CD14-positive monocyte (primary cell): ENCODE measurements at regions not wholly inside any gene's neighbourhood (a gene's known extent, or its start where the extent isn't known, plus 50 kb on each side); places are given as distances from the start of the nearest gene placed in this dataset.

Experiments used
- DNase-seq, 3 donors: peaks; one replicate each; pipeline ENCODE4 v3.0.0-alpha.2; 2011 to 2022
- H2AFZ ChIP-seq: 2 replicates; pipeline ENCODE4 v1.6.0; 2012; ENCODE audit warnings: mild to moderate bottlenecking, low read depth, low read length, inconsistent platforms; ENCODE audit not compliant: insufficient read depth, poor library complexity, severe bottlenecking
- H3K27ac ChIP-seq, 2 donors: 1 replicate in 1 of 2; 2 replicates in 1 of 2; pipeline ENCODE4 v1.5.1; 2012 to 2013; ENCODE audit warnings: low read length in 2 of 2, control low read depth in 1 of 2, inconsistent platforms in 1 of 2, low read depth in 1 of 2, mild to moderate bottlenecking in 1 of 2
- H3K27me3 ChIP-seq, 2 donors: one replicate each; pipeline versions ENCODE4 v1.6.0 to v1.6.1; 2011 to 2013; ENCODE audit warnings: low read length in 2 of 2; ENCODE audit not compliant: control insufficient read depth in 2 of 2, insufficient read depth in 2 of 2
- H3K36me3 ChIP-seq, 2 donors: replicated peaks in 1 of 2; 1 replicate in 1 of 2; 2 replicates in 1 of 2; pipeline versions ENCODE4 v1.5.1 to v1.6.1; 2012 to 2013; ENCODE audit warnings: low read length in 2 of 2, control low read depth in 1 of 2, inconsistent platforms in 1 of 2, mild to moderate bottlenecking in 1 of 2; ENCODE audit not compliant: insufficient read depth in 2 of 2, control insufficient read depth in 1 of 2
- H3K4me1 ChIP-seq, 2 donors: 1 replicate in 1 of 2; 2 replicates in 1 of 2; pipeline versions ENCODE4 v1.5.1 to v1.6.1; 2012 to 2013; ENCODE audit warnings: low read length in 2 of 2, control low read depth in 1 of 2, inconsistent platforms in 1 of 2, mild to moderate bottlenecking in 1 of 2, moderate library complexity in 1 of 2; ENCODE audit not compliant: insufficient read depth in 2 of 2, control insufficient read depth in 1 of 2
- H3K4me2 ChIP-seq: replicated peaks from 2 replicates; pipeline ENCODE3; 2012; ENCODE audit warnings: low read length, moderate library complexity, mild to moderate bottlenecking; ENCODE audit not compliant: poor library complexity, severe bottlenecking; ENCODE audit errors: extremely low read depth
- H3K4me3 ChIP-seq, 3 experiments: fragments of 200-600 bp in 1 of 3; sonication (generic) in 1 of 3; replicated peaks in 1 of 3; 1 replicate in 2 of 3; 2 replicates in 1 of 3; pipeline ENCODE4 v1.5.1; 2011 to 2013; ENCODE audit warnings: low read length in 3 of 3, mild to moderate bottlenecking in 3 of 3, control low read depth in 2 of 3, low read depth in 2 of 3, inconsistent platforms in 1 of 3, moderate library complexity in 1 of 3
- H3K79me2 ChIP-seq: 2 replicates; pipeline ENCODE4 v1.6.0; 2012; ENCODE audit warnings: mild to moderate bottlenecking, control low read depth, inconsistent platforms, low read length, moderate library complexity; ENCODE audit not compliant: insufficient read depth
- H3K9ac ChIP-seq: 2 replicates; pipeline ENCODE4 v1.6.0; 2017; ENCODE audit warnings: low read length, mild to moderate bottlenecking; ENCODE audit not compliant: insufficient read depth, poor library complexity, severe bottlenecking
- H3K9me3 ChIP-seq, 2 donors: replicated peaks in 1 of 2; 1 replicate in 1 of 2; 2 replicates in 1 of 2; pipeline versions ENCODE4 v1.5.1 to v1.6.1; 2012 to 2013; ENCODE audit warnings: low read length in 2 of 2, control low read depth in 1 of 2; ENCODE audit not compliant: control insufficient read depth in 1 of 2, insufficient read depth in 1 of 2
- H4K20me1 ChIP-seq: 2 replicates; pipeline ENCODE4 v1.6.0; 2012; ENCODE audit warnings: mild to moderate bottlenecking, low read length, control low read depth, moderate library complexity; ENCODE audit not compliant: insufficient read depth
- H3K27ac Mint-ChIP-seq, 7 donors: one replicate each; pipeline ENCODE4 v1.8.0; 2020; ENCODE audit warnings: mild to moderate bottlenecking in 7 of 7, mixed read lengths in 7 of 7, moderate library complexity in 6 of 7, inconsistent platforms in 2 of 7
- H3K27me3 Mint-ChIP-seq, 3 donors: one replicate each; pipeline ENCODE4 v1.8.0; 2021 to 2022; ENCODE audit warnings: low read depth in 3 of 3, mild to moderate bottlenecking in 3 of 3, mixed read lengths in 3 of 3, moderate library complexity in 3 of 3, inconsistent platforms in 1 of 3
- H3K36me3 Mint-ChIP-seq, 2 donors: one replicate each; pipeline ENCODE4 v1.8.0; 2020; ENCODE audit warnings: mixed read lengths in 2 of 2, inconsistent platforms in 1 of 2, mild to moderate bottlenecking in 1 of 2
- H3K4me1 Mint-ChIP-seq: one replicate; pipeline ENCODE4 v1.8.0; 2020; ENCODE audit warnings: mild to moderate bottlenecking, mixed read lengths
- H3K4me3 Mint-ChIP-seq, 2 donors: one replicate each; pipeline ENCODE4 v1.8.0; 2020; ENCODE audit warnings: mild to moderate bottlenecking in 2 of 2, mixed read lengths in 2 of 2, moderate library complexity in 1 of 2
- H3K9me3 Mint-ChIP-seq, 7 donors: one replicate each; pipeline ENCODE4 v1.8.0; 2020 to 2022; ENCODE audit warnings: mixed read lengths in 7 of 7, mild to moderate bottlenecking in 6 of 7, moderate library complexity in 6 of 7, inconsistent platforms in 2 of 7
- CTCF ChIP-seq: fragments of 200-600 bp; IDR thresholded peaks from one replicate; pipeline ENCODE4 v1.8.0; 2022; ENCODE audit warnings: antibody characterized with exemption, mild to moderate bottlenecking
- WGBS: methylation state at CpG from one replicate; pipeline ENCODE4 v1.1.5; 2013; ENCODE audit warnings: missing lambda C conversion rate; ENCODE audit not compliant: insufficient coverage; 5-methylcytosine and 5-hydroxymethylcytosine counted together
- intact Hi-C, 2 donors: fragments of 100-400 bp; cut with micrococcal nuclease; formaldehyde crosslinking; loops; one replicate each; pipeline versions ENCODE4 v1.15.0 to v1.15.1; 2023

GRCh38 chr2:52745144-52745543 lies 1022.5 kb upstream of the CHAC2 start:
- intact Hi-C loops = no loop called here
- no peak overlapping the region for H2AFZ ChIP-seq
- TF ChIP-seq CTCF = no peak
- no peaks in the 10 kb centered on the region for H3K36me3 ChIP-seq
- peaks cover 11 to 17% of the 10 kb centered on the region in 2 donors for H3K9me3 ChIP-seq
- no peaks in the 10 kb centered on the region for H4K20me1 ChIP-seq
- Mint-ChIP-seq H3K36me3 (no peaks in the 10 kb centered on the region), H3K27me3 (no peaks in the 10 kb centered on the region), H3K9me3 (peaks cover 0 to 15% (median 5%) of the 10 kb centered on the region in 7 donors), H3K4me3 (no peak overlapping the region), H3K4me1 (no peaks in the 10 kb centered on the region), H3K27ac (no peak overlapping the region)
- no peaks in the 10 kb centered on the region for H3K4me1 ChIP-seq
- H3K27ac ChIP-seq = no peak overlapping the region
- no peak overlapping the region for H3K4me3 ChIP-seq
- no peak overlapping the region for H3K9ac ChIP-seq
- H3K79me2 ChIP-seq = no peaks in the 10 kb centered on the region
- no peaks in the 10 kb centered on the region for H3K27me3 ChIP-seq
- H3K4me2 ChIP-seq = no peak overlapping the region
- no peak for DNase-seq
- WGBS = no CpG with 5 or more reads among the region's 1 CpG

GRCh38 chr2:52732849-52733395 lies 1034.7 kb upstream of the CHAC2 start:
- Histone ChIP-seq H2AFZ (no peak overlapping the region), H3K27ac (no peak overlapping the region), H3K27me3 (no peaks in the 10 kb centered on the region), H3K4me3 (no peak overlapping the region), H3K4me2 (no peak overlapping the region), H3K36me3 (no peaks in the 10 kb centered on the region), H3K79me2 (no peaks in the 10 kb centered on the region), H3K9me3 (peaks cover 0 to 9% of the 10 kb centered on the region in 2 donors), H3K9ac (no peak overlapping the region), H4K20me1 (no peaks in the 10 kb centered on the region), H3K4me1 (no peaks in the 10 kb centered on the region)
- H3K4me3 Mint-ChIP-seq = no peak overlapping the region
- TF ChIP-seq CTCF = no peak
- DNase-seq = no peak
- WGBS = 82% methylated on average over 2 of the region's 3 CpGs
- H3K36me3 Mint-ChIP-seq = no peaks in the 10 kb centered on the region
- H3K9me3 Mint-ChIP-seq = peaks cover 0 to 5% (median 1%) of the 10 kb centered on the region in 7 donors
- H3K27me3 Mint-ChIP-seq = no peaks in the 10 kb centered on the region
- no peaks in the 10 kb centered on the region for H3K4me1 Mint-ChIP-seq
- intact Hi-C loops = no loop called here
- no peak overlapping the region for H3K27ac Mint-ChIP-seq
